ENCODE measurements at regions not wholly inside any gene's neighbourhood (a gene's known extent, or its start where the extent isn't known, plus 50 kb on each side); places are given as distances from the start of the nearest gene placed in this dataset.
"Not testable (repeated sequence)": the region's sequence is repeated elsewhere in the genome, so short reads cannot be mapped to it uniquely, and the experiment has no call there.

- not testable (repeated sequence) for TF ChIP-seq POLR2AphosphoS5 (IDR thresholded peaks at IDR 0.05; ENCODE audit: borderline replicate concordance, low read depth, low read length); EZH2 (IDR thresholded peaks at IDR 0.05); FOXP2 (optimal IDR thresholded peaks at IDR 0.05; ENCODE audit: control extremely low read depth, extremely low read length, insufficient read depth)
These were observed 293.8 kb upstream of the CXADR start for GRCh38 chr21:17219050-17219449.

All from SK-N-MC (cell line).